Ascending aorta (tissue), 2 donors: ENCODE measurements at regions not wholly inside any gene's neighbourhood (a gene's known extent, or its start where the extent isn't known, plus 50 kb on each side); places are given as distances from the start of the nearest gene placed in this dataset.

ENCODE experiments used
- DNase-seq, 2 donors: peaks; one replicate each; pipeline ENCODE4 v3.0.0-alpha.2; 2019; ENCODE audit warnings: low spot score in 2 of 2
- H3K27ac ChIP-seq, 2 donors: fragments of 200-600 bp; sonication (generic); one replicate each; pipeline ENCODE4 v1.5.1; 2016 to 2017; ENCODE audit warnings: mild to moderate bottlenecking in 1 of 2
- H3K27me3 ChIP-seq: fragments of 200-600 bp; sonication (generic); one replicate; pipeline ENCODE4 v1.5.1; 2017
- H3K36me3 ChIP-seq, 2 donors: fragments of 200-600 bp; sonication (generic); one replicate each; pipeline ENCODE4 v1.5.1; 2016
- H3K4me1 ChIP-seq, 2 donors: fragments of 200-600 bp; sonication (generic); one replicate each; pipeline ENCODE4 v1.5.1; 2016 to 2017; ENCODE audit warnings: mild to moderate bottlenecking in 1 of 2
- H3K4me3 ChIP-seq, 2 donors: fragments of 200-600 bp; sonication (generic); one replicate each; pipeline ENCODE4 v1.5.1; 2016 to 2017; ENCODE audit warnings: mild to moderate bottlenecking in 1 of 2
- H3K9me3 ChIP-seq, 2 donors: fragments of 200-600 bp; sonication (generic); one replicate each; pipeline ENCODE4 v1.5.1; 2016
- intact Hi-C: fragments of 100-400 bp; cut with DNase I; formaldehyde crosslinking; loops from one replicate; pipeline ENCODE4 v1.15.1; 2023
- TF ChIP-seq, protein P1 (sequence below), 3 experiments: fragments of 200-600 bp in 2 of 3; fragments of 450-650 bp in 1 of 3; sonication (generic) in 2 of 3; IDR thresholded peaks; one replicate each; pipeline ENCODE4 v1.5.1; 2016 to 2019; ENCODE audit warnings: antibody characterized with exemption in 3 of 3, mild to moderate bottlenecking in 1 of 3, moderate library complexity in 1 of 3

DNA sequence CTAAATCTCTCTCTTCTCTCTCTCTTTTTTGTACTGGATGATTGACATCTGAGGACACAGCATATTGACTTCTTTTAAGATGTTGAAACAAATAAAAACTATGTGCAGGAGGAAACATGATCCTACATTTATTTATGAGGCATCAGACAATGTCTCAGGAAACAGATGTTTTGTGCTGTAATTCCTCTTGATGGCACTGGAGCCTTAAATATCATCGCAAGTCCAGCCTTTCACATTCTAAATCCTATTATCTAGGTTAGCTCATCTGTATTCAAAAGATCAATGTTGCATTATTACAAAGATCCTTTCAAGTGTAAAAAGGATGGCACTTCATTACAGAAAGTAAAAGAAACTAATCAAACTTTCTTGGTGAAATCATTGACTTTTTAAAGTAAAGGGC lies 63.9 kb downstream of the MAT2B start:
- Histone ChIP-seq H3K4me1 (peaks cover 4 to 7% of the 10 kb centered on the region in 2 donors), H3K27ac (no peak overlapping the region), H3K9me3 (no peaks in the 10 kb centered on the region), H3K4me3 (no peak overlapping the region), H3K36me3 (no peaks in the 10 kb centered on the region), H3K27me3 (no peaks in the 10 kb centered on the region)
- no peak for DNase-seq
- intact Hi-C loops: no loop called here
- TF ChIP-seq, protein P1, sequence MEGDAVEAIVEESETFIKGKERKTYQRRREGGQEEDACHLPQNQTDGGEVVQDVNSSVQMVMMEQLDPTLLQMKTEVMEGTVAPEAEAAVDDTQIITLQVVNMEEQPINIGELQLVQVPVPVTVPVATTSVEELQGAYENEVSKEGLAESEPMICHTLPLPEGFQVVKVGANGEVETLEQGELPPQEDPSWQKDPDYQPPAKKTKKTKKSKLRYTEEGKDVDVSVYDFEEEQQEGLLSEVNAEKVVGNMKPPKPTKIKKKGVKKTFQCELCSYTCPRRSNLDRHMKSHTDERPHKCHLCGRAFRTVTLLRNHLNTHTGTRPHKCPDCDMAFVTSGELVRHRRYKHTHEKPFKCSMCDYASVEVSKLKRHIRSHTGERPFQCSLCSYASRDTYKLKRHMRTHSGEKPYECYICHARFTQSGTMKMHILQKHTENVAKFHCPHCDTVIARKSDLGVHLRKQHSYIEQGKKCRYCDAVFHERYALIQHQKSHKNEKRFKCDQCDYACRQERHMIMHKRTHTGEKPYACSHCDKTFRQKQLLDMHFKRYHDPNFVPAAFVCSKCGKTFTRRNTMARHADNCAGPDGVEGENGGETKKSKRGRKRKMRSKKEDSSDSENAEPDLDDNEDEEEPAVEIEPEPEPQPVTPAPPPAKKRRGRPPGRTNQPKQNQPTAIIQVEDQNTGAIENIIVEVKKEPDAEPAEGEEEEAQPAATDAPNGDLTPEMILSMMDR (IDR thresholded peaks at IDR 0.05): no peak

DNA sequence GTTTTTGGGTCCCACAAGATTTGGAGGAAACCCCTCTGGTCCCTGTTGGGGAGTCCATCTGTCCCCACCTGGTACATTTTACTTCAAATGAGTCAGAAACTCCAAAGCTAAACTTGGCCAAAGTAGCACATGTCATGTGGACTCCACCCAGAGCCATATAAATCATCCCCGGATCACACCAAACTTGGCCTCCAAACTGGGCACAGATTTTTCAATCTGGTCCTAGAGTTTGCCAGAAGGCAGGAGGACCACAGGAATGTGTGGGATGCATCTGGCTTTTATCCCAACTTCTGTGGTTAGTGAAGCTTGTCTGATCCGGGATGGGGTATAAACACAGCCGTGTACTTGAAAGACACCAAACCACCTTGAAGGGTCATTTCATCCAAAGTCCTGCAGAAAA lies 66.3 kb downstream of the MAT2B start:
- no peaks in the 10 kb centered on the region for H3K4me1 ChIP-seq
- TF ChIP-seq, protein P1 (IDR thresholded peaks at IDR 0.05): no peak
- intact Hi-C loops: no loop called here
- H3K27me3 ChIP-seq: no peaks in the 10 kb centered on the region
- H3K27ac ChIP-seq: no peak overlapping the region
- DNase-seq: no peak
- no peaks in the 10 kb centered on the region for H3K36me3 ChIP-seq
- no peaks in the 10 kb centered on the region for H3K9me3 ChIP-seq
- no peak overlapping the region for H3K4me3 ChIP-seq

DNA sequence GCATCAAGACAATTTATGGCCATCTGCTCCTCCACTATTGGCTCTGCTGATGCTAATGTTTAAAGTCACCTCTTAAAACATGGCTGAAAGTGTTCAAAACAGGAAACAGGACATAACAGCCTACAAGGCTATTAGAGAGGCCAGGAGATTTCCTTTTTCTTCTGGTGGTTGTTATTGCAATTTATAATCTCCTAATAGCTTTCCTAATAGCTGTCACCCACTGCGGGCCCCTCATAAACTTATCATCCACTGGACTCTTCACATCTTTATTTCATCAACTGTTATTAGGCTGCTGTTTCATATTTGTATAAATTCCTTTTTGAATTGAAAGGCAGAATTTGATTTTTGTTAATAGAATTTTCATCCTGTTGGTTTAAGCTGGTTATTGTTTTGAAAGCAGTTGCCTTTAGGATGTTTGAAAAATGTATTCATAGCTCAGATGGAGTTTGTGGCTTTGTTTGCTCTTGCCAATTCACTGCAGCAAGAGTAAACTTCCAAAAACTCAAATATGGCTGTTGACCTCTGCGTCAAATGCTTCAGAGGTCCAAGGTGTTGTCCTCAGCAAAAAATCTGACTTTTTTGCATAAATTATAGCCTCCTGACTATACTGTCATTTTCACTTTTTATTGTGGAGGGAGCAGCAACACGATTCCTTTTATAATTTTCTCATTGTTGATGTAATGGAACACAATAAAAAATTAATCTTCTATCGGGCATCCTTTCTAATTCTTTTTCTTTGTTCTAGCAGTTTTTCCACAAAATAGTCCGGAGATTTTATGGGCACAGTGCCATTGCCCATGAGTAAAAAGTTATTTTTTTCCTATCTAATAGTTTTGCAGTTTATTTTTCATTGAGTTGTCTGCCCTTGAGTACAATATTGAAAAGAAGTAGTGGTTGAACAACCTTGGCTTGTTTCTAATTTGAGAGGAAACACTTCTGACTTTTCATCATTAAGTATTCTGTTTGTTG lies 69.3 kb downstream of the MAT2B start:
- Histone ChIP-seq H3K4me3 (no peak overlapping the region), H3K4me1 (no peaks in the 10 kb centered on the region), H3K27ac (no peak overlapping the region), H3K9me3 (no peaks in the 10 kb centered on the region), H3K36me3 (no peaks in the 10 kb centered on the region), H3K27me3 (no peaks in the 10 kb centered on the region)
- no peak for DNase-seq
- TF ChIP-seq, protein P1 (IDR thresholded peaks at IDR 0.05): no peak
- intact Hi-C loops: no loop called here

DNA sequence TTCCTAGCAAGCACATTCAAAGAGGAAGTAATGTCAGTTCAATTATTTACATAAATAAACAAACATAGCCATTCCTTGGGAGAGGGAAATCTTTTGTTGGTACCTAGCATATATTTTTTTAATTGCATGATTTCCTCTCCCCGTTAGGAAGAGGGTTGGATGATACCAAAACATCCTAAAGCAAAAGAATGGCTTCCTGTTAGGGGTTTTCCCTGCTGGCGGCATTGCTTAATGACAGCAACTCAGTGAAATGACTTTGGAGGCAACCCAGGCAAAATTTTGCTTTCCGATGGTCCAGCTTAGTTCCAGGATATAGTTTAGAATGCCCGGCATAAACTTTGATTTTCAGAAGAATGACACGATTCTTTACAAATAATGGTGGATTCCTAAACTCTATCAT lies 73.2 kb downstream of the MAT2B start:
- DNase-seq: no peak
- Histone ChIP-seq H3K27me3 (no peaks in the 10 kb centered on the region), H3K4me1 (no peaks in the 10 kb centered on the region), H3K4me3 (no peak overlapping the region), H3K27ac (no peak overlapping the region), H3K36me3 (no peaks in the 10 kb centered on the region), H3K9me3 (no peaks in the 10 kb centered on the region)
- intact Hi-C loops: no loop called here
- TF ChIP-seq, protein P1 (IDR thresholded peaks at IDR 0.05): no peak

GRCh38 chr5:163579729-163580128 lies 74.3 kb downstream of the MAT2B start:
- TF ChIP-seq, protein P1 (IDR thresholded peaks at IDR 0.05): no peak
- no peaks in the 10 kb centered on the region for H3K27me3 ChIP-seq
- no peaks in the 10 kb centered on the region for H3K36me3 ChIP-seq
- no peak for DNase-seq
- intact Hi-C loops: no loop called here
- no peaks in the 10 kb centered on the region for H3K4me1 ChIP-seq
- H3K27ac ChIP-seq: no peak overlapping the region
- no peaks in the 10 kb centered on the region for H3K9me3 ChIP-seq
- no peak overlapping the region for H3K4me3 ChIP-seq
